ENCODE measurements at regions not wholly inside any gene's neighbourhood (a gene's known extent, or its start where the extent isn't known, plus 50 kb on each side); places are given as distances from the start of the nearest gene placed in this dataset.
A peak's percentile ranks its signal among the peaks of the same experiment; 100 is the strongest.
"Not testable (repeated sequence)": the region's sequence is repeated elsewhere in the genome, so short reads cannot be mapped to it uniquely, and the experiment has no call there.

- peak; percentile 31 for DNase-seq (ENCODE audit: low read depth)
Observed at GRCh38 chr2:187783446-187783845, 229.2 kb upstream of the TFPI start.

- not testable (repeated sequence) for DNase-seq (ENCODE audit: low read depth)
Observed at GRCh38 chr2:187784138-187784537, 229.9 kb upstream of the TFPI start.

GRCh38 chr2:187799601-187800000 lies 245.4 kb upstream of the TFPI start:
- DNase-seq (ENCODE audit: low read depth) = no peak

- no peak for DNase-seq (ENCODE audit: low read depth)
Observed at GRCh38 chr2:187803816-187804215, 249.6 kb upstream of the TFPI start.

- no peak for DNase-seq (ENCODE audit: low read depth)
Observed at GRCh38 chr2:187815113-187815512, 260.9 kb upstream of the TFPI start.

- peak; percentile 2 for DNase-seq (ENCODE audit: low read depth)
Observed at GRCh38 chr2:187819624-187820023, 265.4 kb upstream of the TFPI start.

- no peak for DNase-seq (ENCODE audit: low read depth)
Observed at GRCh38 chr2:187825108-187825507, 270.9 kb upstream of the TFPI start.

- DNase-seq (ENCODE audit: low read depth) = peak; percentile 3
Observed at GRCh38 chr2:187826023-187826422, 271.8 kb upstream of the TFPI start.

- DNase-seq (ENCODE audit: low read depth) = no peak
Observed at GRCh38 chr2:187834787-187835186, 280.6 kb upstream of the TFPI start.

GRCh38 chr2:187838690-187839089 lies 284.5 kb upstream of the TFPI start:
- DNase-seq (ENCODE audit: low read depth) = no peak

- DNase-seq (ENCODE audit: low read depth) = no peak
Observed at GRCh38 chr2:187842315-187842714, 288.1 kb upstream of the TFPI start.

- DNase-seq (ENCODE audit: low read depth) = peak; percentile 83
Observed at GRCh38 chr2:187842978-187843847, 289.0 kb upstream of the TFPI start.

GRCh38 chr2:187847245-187848208 lies 293.3 kb upstream of the TFPI start:
- DNase-seq (ENCODE audit: low read depth) = no peak

GRCh38 chr2:187851955-187852561 lies 297.8 kb upstream of the TFPI start:
- DNase-seq (ENCODE audit: low read depth) = no peak

- DNase-seq (ENCODE audit: low read depth) = no peak
Observed at GRCh38 chr2:187853381-187853791, 299.2 kb upstream of the TFPI start.

GRCh38 chr2:187854801-187855200 lies 300.6 kb upstream of the TFPI start:
- no peak for DNase-seq (ENCODE audit: low read depth)

- DNase-seq (ENCODE audit: low read depth) = no peak
Observed at GRCh38 chr2:187855689-187856088, 301.5 kb upstream of the TFPI start.

- no peak for DNase-seq (ENCODE audit: low read depth)
Observed at GRCh38 chr2:187857826-187858225, 303.6 kb upstream of the TFPI start.

- no peak for DNase-seq (ENCODE audit: low read depth)
Observed at GRCh38 chr2:187862715-187863114, 308.5 kb upstream of the TFPI start.

- DNase-seq (ENCODE audit: low read depth) = no peak
Observed at GRCh38 chr2:187865025-187865424, 310.8 kb upstream of the TFPI start.

- no peak for DNase-seq (ENCODE audit: low read depth)
Observed at GRCh38 chr2:187867165-187867564, 312.9 kb upstream of the TFPI start.

GRCh38 chr2:187869195-187869594 lies 315.0 kb upstream of the TFPI start:
- DNase-seq (ENCODE audit: low read depth) = no peak

Measured in ELR (cell line).